Activated CD8-positive, alpha-beta memory T cell treated with anti-CD3 and anti-CD28 coated beads for 36 hours (primary cell): ENCODE measurements at regions not wholly inside any gene's neighbourhood (a gene's known extent, or its start where the extent isn't known, plus 50 kb on each side); places are given as distances from the start of the nearest gene placed in this dataset.
"Not testable (repeated sequence)": the region's sequence is repeated elsewhere in the genome, so short reads cannot be mapped to it uniquely, and the experiment has no call there.

Experiments used
- CTCF ChIA-PET: fragments of 350-600 bp; sonication (Branson Sonifier 250); formaldehyde crosslinking; loops from one replicate; lab custom pipeline; 2021; ENCODE audit warnings: antibody characterized with exemption; lab: Charles Lee
- POLR2A ChIA-PET: fragments of 350-600 bp; sonication (Branson Sonifier 250); formaldehyde crosslinking; loops from one replicate; lab custom pipeline; 2021; ENCODE audit warnings: antibody characterized with exemption; lab: Charles Lee

DNA sequence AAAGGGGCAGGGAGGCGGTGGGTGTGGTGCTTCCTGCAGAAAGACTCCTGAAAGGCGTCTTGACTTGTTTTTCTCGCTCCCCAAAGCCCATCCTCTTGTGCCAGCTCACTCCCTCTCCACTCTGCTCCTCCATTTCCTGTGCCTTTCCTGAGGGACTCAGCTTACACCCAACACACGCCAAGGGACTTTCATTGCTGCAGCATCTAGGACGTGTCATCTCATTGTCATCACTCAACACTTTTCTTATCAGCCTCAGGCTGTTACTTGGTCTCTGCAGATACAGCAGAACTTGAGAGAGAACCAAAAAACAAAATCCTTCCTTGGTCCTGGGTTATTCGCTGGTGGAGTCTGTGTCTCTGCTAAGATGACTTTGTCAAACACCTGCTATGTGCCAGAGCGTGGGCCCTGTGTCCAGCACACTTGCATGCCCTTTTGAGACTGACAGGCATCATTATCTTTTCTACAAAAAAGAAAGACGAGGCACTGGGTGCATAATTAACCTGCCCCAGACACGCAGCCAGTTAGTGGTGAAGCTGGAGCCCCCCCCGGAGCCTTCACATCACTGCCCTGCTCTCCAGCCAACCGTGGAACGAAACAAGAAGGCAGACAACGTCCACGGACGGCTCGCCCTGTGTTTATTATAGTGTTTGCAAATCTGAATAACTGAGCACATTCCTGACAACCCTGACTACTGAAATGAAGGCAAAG is 261.7 kb upstream of the HDAC4 start:
- POLR2A ChIA-PET: no interaction called here

DNA sequence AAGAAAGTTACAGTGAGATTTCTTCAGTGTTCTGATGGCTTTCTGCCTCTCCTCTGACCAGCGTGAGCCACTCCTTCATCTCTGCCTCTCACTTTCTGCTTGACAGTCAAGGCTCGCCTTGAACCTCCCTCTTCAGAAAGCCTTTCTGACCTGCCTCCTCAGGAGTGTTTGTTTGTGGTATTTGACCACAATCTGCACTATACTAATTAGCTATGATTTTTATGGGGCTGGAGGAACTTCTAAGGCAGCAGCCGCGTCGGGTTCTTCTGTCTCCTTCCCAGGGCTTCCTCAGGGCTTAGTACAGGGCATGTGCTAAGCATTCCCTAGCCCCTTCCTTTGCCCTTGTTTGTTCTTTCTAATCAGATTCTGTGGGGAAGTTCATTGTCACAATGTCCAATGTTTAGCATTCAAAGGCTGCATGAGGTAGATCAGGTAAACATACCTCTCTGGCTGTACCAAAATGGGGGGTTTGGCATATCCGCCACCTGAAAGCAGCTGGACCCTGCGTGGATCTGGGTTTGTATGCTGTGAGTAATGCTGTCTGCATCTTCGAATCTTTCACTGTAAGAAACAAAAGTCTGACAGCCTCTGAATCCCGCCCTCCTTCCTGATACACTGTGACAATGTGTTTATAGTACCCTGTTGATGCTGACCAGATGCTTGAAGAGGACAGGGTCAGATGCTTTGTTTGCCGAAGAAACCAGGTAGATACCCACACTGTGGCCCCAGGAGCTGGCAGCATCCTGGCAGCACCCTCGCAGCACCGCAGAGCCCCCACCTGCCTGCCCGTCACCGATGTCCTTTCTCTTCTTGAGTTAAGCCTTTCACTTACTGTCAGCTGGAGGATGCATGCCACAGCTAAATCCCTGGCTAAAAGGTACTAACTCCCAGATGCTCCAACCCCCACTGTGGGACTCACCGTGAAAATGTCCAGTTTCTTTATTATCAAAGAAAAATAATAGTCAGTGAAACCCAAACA is 260.8 kb upstream of the HDAC4 start:
- POLR2A ChIA-PET: no interaction called here
- CTCF ChIA-PET: no interaction called here

More for the DNA sequence above, 261.7 kb upstream of the HDAC4 start:
- CTCF ChIA-PET: no interaction called here

DNA sequence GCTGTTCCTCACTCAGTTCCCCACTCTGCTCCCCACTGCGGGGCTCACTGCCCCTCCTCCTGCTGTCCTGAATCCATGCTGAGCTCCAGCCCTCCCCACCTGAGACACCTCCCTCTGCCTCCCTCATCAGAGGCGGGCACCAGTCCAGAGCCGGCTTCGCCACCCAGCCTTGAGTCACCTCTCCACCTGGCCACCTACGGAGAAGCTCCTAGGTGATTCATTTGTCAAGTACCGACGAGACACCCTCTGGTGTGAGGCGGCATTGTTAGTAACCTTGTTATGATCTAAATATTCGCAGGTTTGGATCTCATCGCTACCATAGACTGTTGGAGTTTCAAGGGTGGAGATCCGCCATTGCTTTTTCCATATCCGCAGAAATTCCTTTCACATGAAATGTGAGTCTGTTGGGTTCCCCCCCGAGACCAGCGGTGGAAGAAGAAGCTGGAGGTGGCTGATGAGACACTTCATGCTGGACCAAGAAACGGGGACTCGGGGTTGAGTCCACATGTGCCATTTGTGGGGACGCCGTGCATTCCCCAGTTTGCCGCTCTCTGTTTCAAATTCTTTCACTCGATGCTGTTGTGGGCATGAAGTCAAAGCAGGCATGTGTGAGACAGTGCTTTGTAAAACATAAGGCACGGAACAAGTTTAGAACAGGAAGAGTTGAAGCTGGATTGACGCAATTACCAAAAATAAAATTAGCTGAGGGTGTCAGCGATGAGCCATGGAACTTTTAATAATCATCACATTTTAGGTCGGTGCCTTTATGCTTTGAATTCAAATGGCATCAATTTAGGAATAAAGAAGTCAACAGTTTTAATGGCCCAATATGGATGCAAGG is 259.8 kb upstream of the HDAC4 start:
- POLR2A ChIA-PET: no interaction called here
- CTCF ChIA-PET: no interaction called here

DNA sequence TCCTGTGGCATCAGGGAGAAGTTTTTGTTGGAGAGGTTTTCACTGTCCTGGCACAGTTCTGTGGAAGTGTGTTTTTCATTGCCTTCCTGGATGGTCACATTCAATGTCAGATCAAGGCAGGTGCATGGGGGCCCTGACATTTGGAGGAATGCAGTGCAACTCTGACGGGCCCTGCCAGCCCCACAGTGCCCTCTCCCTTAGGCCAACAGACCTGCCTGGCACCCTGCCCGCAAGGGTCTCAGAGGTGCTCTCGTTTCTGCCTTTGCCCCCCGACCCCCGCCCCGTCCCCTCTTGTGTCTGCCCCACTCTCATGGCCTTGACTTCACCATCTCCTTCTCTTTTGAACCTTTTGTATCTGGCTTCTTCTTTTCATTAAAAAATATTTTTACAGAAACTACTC is 257.2 kb upstream of the HDAC4 start:
- POLR2A ChIA-PET: no interaction called here
- CTCF ChIA-PET: interaction anchor here (0.7 kb wide), 1 partner anchor 91 kb away, joined by 3 read pairs; no protein-coding TSS in a partner anchor

DNA sequence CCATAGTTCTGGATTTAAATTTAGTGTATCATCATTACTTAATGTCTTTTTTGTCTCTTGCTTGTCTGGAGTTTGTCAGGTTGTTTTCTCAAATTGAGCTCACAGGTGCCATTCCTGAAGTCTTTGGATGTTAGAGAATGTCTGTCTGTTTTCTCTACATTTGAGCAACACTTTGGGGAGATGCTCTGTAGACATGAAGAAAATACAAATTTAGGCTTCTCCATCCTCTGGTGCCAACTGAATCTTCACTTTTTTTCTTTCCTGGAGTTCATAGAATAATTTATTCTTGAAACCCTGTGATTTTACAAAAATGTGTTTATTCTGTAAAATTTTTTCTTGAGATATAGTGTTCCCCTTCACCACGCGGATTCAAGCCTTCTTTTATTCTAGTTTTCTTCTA is 256.4 kb upstream of the HDAC4 start:
- ChIA-PET CTCF (interaction anchor here (0.7 kb wide), 1 partner anchor 92 kb away, joined by 3 read pairs; no protein-coding TSS in a partner anchor), POLR2A (no interaction called here)

DNA sequence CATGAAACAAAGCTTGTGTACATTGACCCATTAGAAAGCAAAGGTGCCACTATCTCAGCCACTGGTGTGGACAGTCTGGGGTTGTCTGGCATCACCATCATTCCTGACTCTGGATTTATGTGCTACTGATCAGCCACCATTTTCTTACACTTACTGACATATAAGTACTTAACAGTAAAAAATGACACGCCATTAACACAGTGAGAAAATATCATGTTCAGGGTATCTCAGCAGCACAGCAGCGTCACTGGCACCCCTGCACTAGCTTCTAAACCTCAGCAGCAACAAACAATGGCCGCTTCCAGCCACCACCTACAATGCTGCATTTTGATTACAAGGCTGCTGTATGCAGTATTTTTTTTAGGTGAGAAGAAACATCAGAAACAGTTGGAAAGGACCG is 253.4 kb upstream of the HDAC4 start:
- ChIA-PET POLR2A (no interaction called here), CTCF (no interaction called here)

DNA sequence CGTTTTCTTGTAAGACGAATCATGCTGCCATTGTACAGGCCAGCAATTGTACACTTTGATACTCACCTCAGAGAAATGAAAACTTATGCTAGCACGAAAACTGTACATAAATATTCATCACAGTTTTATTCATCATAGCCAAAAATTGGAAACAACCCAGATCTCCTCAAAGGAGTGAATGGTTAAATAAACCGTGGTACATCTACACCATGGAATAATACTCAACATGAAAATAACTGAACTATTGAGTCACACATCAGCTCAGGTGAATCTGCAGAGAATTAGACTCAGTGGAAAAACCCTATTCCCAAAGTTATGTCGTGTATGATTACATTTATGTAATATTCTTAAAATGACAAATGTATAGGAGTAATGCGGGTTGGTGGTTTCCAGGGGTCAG is 251.0 kb upstream of the HDAC4 start:
- ChIA-PET POLR2A (no interaction called here), CTCF (no interaction called here)

DNA sequence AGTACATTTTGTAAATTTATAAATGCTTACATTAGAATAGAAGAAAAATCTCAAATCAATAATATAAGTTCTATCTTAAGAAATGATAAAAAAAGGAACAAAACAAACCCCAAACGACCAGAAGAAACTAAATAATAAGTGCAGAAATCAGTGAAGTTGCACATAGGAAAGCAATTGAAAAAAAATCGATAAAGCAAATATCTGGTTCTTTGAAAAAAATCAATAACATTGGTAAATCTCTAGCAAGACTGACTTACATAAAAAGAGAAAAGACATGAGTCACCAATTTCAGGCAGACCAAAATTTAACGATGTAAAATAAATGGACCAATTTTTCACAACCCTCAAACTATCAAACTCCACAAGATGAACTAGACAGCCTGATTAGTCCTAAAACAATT is 249.9 kb upstream of the HDAC4 start:
- POLR2A ChIA-PET: no interaction called here
- CTCF ChIA-PET: no interaction called here

DNA sequence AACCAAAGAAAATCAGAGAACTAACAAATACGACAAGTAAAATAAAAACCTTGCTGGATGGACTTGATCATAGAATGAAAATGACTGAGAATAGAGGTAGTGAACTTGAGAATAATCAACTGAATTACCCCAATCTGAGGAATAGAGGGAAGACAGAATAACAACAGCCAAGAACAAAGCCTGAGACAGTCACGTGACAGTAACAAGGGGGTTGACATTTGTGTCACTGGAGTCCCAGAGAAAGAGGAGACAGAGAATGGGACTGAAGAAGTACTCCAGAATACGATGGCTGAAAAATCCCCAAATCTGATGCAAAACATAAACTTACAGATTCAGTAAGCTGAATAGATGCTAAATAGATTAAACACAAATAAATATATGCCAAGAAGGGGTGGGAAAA is 248.5 kb upstream of the HDAC4 start:
- CTCF ChIA-PET: no interaction called here

DNA sequence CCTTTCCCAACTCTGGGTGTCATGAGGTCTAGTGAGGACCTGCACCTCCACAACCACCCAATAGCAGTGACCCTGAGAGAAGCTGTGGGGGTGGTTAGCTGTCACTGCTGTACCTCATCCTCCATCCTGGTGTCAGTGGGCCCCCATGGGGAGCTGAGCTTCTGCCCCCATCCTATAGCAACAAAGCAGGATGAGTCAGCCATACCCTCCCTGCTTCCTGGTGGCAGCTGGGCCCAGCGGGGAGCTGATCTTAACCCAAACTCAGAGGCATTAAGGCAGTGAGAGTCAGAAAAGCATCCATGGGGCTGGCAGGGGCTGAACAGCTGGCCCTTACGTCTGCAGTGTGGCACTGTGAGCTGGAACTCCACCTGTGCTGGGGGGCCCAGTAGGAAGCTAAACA is 247.8 kb upstream of the HDAC4 start:
- ChIA-PET POLR2A (no interaction called here), CTCF (no interaction called here)

More for the DNA sequence above, 248.5 kb upstream of the HDAC4 start:
- POLR2A ChIA-PET: no interaction called here

DNA sequence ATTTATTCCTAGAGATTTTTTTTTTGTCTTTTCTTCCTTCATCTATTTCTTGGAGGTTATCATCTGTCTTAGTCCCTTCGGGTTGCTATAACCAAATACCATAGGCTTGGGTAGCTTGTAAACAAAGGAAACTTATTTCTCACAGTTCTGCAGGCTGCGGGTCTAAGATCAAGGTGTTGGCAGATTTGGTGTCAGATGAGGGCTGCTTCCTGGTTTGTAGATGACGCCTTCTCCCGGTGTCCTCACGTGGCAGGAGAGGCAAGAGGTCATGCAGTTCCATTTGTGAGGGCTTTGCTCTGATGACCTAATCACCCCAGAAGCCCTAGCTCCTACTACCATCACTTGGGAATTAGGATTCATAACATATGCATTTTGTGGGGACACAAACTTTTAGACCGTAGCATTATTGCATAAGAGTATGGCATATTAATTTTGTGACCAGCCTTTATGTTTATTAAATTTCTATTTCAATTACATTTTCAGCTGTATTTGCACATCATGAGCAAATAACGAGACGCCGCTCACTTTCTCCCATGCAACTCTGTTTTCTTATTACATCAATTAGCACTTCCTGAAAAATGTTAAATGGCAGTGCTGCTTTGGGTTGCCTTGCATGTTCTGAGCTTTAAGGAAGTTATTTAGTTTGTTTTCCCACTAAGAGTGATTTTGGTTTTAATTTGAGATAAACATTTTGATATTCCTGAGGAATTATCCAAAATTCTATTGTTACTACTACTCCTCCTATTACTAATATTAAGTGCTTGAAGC is 246.4 kb upstream of the HDAC4 start:
- ChIA-PET POLR2A (no interaction called here), CTCF (no interaction called here)

DNA sequence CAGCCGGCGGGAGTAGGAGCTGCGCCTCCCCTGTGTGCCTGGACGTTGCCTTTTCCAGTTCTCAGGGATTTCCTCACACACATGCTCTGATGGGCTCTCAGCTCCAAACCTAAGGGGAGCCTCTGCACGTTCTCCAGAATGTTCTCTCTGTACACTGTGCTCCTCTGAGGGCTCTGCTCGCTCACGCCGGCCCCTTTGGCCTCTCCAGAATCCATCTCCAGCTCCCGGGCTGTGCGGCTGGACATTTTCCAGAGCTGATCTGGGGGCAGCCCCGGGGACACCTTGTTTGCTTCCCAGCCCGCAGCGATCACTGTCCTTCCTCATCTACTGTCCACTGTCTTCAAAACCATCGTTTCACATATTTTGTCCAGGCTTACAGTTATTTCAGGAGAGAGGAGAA is 245.4 kb upstream of the HDAC4 start:
- ChIA-PET CTCF (no interaction called here), POLR2A (no interaction called here)

DNA sequence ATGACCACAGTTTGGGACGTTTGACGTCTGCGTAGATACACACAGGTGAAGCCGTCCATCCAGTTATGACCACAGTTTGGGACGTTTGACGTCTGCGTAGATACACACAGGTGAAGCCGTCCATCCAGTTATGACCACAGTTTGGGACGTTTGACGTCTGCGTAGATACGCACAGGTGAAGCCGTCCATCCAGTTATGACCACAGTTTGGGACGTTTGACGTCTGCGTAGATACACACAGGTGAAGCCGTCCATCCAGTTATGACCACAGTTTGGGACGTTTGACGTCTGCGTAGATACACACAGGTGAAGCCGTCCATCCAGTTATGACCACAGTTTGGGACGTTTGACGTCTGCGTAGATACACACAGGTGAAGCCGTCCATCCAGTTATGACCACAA is 243.8 kb upstream of the HDAC4 start:
- CTCF ChIA-PET, POLR2A ChIA-PET: not testable (repeated sequence)

DNA sequence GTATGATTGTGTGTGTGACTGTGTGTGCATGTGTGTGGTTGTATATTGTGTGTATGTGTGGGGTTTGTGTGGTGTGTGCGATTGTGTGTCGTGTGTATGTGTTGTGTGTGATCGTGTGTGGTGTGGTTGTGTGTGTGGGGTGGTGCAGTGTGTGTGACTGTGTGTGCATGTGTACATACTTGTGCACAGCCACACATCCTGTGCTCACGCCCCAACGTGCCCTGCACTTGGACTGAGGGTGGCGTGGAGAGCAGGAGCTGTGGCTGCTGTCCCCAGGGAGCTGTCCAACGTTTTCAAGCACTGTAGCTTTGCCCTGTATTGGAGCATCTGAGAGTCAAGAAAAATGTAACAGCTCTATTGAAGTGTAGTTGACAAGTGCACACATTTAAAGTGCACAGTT is 243.2 kb upstream of the HDAC4 start:
- POLR2A ChIA-PET: no interaction called here
- CTCF ChIA-PET: no interaction called here

DNA sequence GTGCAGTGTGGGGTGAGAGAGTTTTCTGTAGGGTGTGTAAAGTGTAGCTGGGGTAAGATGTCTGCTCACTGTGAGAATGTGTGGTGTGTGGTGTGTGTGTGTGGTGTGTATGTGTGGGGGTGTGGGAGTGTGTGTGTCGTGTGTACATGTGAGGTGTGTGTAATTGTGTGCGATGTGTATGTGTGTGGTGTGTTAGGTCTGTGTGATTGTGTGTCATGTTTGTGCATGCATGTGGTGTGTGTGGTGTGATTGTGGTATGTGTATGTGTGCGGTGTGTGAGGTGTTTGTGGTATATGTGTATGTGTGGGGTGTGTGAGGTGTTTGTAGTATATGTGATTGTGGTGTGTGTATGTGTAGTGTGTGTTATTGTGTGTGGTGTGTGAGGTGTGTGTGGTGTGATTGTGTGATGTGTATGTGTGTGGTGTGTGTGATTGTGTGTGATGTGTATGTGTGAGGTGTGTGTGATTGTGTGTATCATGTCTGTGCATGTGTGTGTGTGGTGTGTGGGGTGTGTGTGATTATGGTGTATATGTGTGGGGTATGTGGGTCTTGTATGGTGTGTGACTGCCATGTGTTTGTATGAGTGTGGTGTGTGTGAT is 241.7 kb upstream of the HDAC4 start:
- ChIA-PET POLR2A (no interaction called here), CTCF (no interaction called here)

DNA sequence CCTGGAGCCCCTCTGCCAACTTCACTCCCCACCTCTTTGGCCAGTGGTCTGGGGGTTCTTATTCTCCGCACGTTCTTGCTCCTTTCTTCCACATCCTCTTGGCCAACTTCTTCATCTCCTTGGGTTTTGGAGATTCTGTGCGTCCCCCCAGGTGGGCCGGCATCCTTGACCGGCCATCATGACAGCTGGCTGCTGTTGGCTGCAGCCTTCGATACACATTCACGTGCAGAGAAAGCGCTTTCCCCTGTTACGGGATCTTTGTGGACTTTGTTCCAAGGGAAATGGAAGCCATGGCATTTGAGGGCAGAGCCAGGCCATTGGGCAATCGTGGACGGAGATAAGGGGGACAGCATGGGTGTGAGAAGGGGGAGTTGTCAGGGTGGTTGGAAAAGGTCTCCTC is 241.1 kb upstream of the HDAC4 start:
- POLR2A ChIA-PET, CTCF ChIA-PET: not testable (repeated sequence)

DNA sequence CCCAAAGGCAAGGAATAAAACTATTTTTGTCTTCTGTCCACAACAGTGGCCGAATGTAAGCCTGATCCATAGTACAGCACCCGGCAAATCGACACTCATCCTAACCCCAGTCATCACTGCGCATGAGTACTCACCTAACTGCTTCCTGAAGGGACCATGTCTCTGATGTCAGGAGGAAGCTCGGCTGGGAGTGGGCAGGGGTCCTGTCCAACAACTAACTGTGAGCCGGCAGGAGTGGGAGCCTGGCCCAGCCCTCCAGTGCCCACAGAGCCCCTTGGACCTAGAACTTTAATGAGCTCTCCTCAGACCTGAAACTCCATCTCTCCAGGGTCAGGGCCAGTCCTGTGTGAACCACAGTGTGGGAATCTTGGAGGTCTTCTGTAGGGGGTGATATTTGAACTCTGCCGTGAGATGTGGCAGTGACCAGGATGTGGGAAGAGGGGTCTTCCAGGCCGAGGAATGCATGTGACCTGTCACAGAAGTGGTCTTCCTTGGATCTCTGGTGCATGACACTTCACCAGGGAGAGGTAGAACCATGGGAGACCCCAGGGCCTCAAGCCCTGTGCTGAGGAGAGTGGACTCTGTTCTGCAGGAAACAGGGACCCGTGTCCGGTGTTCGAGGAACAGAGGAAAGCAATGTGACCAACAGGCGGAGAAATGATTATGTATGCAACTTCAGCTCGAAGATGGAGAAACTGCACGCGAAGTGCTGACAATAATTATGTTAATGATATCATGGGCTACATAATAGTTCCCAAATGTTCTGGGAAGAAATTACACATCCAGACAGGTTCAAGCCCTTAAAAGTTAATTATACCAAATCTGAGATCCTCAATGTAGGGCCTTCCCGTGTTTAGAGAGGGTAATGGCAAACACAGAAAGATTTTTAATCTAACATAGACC is 240.1 kb upstream of the HDAC4 start:
- ChIA-PET CTCF (no interaction called here), POLR2A (no interaction called here)

DNA sequence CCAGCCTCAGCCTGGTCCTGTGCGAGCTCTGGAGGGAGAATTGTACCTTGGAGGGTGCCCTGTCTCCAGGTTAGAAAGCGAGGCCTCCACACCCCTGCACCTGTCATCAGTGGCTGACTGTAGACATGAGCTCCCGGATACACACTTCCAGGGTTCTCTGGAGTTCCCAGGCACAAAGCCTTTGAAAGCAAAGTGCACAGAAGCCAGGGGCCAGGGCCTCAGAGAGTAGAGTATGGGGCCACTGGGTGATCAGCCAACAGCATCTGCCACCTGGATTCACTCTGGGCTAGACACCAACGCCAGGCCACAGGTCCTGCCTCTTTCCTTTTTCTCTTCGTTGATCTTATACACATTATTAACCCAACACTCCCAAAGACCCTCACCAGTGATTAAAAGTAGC is 239.4 kb upstream of the HDAC4 start:
- POLR2A ChIA-PET: no interaction called here
- CTCF ChIA-PET: no interaction called here
